Ovary (tissue), 7 donors: ENCODE measurements at regions not wholly inside any gene's neighbourhood (a gene's known extent, or its start where the extent isn't known, plus 50 kb on each side); places are given as distances from the start of the nearest gene placed in this dataset.

Source experiments
- DNase-seq, 5 donors: peaks; one replicate each; pipeline ENCODE4 v3.0.0-alpha.2; 2019 to 2020
- H3K27ac ChIP-seq, 2 donors: fragments of 200-600 bp; one replicate each; pipeline versions ENCODE4 v1.5.1 to v1.8.0; 2019 to 2022
- H3K27me3 ChIP-seq: fragments of 200-600 bp; one replicate; pipeline ENCODE4 v1.8.0; 2022
- H3K36me3 ChIP-seq: fragments of 200-600 bp; sonication (generic); one replicate; pipeline ENCODE4 v1.5.1; 2019
- H3K4me1 ChIP-seq: one replicate; pipeline ENCODE4 v1.8.1; 2013; ENCODE audit warnings: mild to moderate bottlenecking, moderate library complexity; ENCODE audit not compliant: insufficient read depth
- H3K4me3 ChIP-seq: fragments of 200-600 bp; sonication (generic); one replicate; pipeline ENCODE4 v1.5.1; 2017
- H3K9me3 ChIP-seq, 2 donors: fragments of 200-600 bp in 1 of 2; sonication (generic) in 1 of 2; one replicate each; pipeline versions ENCODE4 v1.5.1 to v1.8.1; 2013 to 2019; ENCODE audit warnings: mild to moderate bottlenecking in 1 of 2, moderate library complexity in 1 of 2
- EP300 ChIP-seq: sonication (generic); formaldehyde crosslinking; IDR thresholded peaks from one replicate; pipeline ENCODE4 v1.6.1; 2017; ENCODE audit warnings: antibody characterized with exemption
- POLR2A ChIP-seq: fragments of 450-650 bp; IDR thresholded peaks from one replicate; pipeline ENCODE4 v1.6.1; 2017; ENCODE audit warnings: antibody characterized with exemption, mild to moderate bottlenecking, moderate library complexity
- WGBS, 3 donors: extraction: QIAGEN DNeasy Blood & Tissue Kit in 1 of 3; methylation state at CpG; one replicate each; pipeline versions ENCODE4 v1.1.5 to v1.1.7; 2013 to 2017; 5-methylcytosine and 5-hydroxymethylcytosine counted together
- intact Hi-C, 4 donors: fragments of 100-400 bp; cut with DNase I; formaldehyde crosslinking; loops; one replicate each; pipeline versions ENCODE4 v1.11.0 to v1.15.1; 2022 to 2023
- TF ChIP-seq, protein P1 (sequence below), 3 donors: fragments of 450-650 bp in 2 of 3; fragments of 200-600 bp in 1 of 3; IDR thresholded peaks; one replicate each; pipeline versions ENCODE4 v1.5.1 to v1.8.0; 2016 to 2022; ENCODE audit warnings: antibody characterized with exemption in 3 of 3, mild to moderate bottlenecking in 1 of 3
- donor health status: DM: no; HTN: no; CAD: no; lungs with moderate emphysema.
- donor health status: DM: no; HTN: no; CAD: no.
- donor health status: Bipolar disorder and iron deficiency.
- donor health status: DM: no; HTN: no; CAD: no.
- donor health status: DM: yes; HTN: yes; CAD: no.

DNA sequence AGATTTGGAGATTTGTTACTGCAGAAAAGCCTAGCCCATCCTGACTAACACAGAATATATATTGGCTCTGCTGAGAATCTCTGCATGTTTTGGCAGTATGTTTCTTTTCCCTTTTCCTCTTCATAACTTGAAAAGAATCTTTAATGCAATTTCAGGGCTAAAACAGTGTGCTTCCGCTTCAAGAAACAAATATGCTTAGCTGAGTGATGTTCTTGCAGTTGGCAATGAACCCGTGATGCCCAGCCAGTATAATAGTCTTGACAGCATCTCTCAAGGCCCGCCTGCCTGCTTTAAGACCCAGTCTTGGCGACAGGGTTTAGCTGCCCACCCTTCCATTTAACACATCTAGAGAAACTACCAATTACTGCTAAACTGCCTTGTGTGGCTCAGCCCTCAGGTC, 184.5 kb downstream of the INO80D start:
- Histone ChIP-seq H3K9me3 (no peaks in the 10 kb centered on the region), H3K36me3 (no peaks in the 10 kb centered on the region), H3K27me3 (no peaks in the 10 kb centered on the region), H3K4me1 (peaks cover 1% of the 10 kb centered on the region), H3K4me3 (no peak overlapping the region), H3K27ac (no peak overlapping the region)
- 93 to 95% (median 95%) methylated on average over 4 of the region's 4 CpGs for WGBS, 3 donors
- TF ChIP-seq EP300 (no peak), POLR2A (no peak)
- TF ChIP-seq, protein P1, sequence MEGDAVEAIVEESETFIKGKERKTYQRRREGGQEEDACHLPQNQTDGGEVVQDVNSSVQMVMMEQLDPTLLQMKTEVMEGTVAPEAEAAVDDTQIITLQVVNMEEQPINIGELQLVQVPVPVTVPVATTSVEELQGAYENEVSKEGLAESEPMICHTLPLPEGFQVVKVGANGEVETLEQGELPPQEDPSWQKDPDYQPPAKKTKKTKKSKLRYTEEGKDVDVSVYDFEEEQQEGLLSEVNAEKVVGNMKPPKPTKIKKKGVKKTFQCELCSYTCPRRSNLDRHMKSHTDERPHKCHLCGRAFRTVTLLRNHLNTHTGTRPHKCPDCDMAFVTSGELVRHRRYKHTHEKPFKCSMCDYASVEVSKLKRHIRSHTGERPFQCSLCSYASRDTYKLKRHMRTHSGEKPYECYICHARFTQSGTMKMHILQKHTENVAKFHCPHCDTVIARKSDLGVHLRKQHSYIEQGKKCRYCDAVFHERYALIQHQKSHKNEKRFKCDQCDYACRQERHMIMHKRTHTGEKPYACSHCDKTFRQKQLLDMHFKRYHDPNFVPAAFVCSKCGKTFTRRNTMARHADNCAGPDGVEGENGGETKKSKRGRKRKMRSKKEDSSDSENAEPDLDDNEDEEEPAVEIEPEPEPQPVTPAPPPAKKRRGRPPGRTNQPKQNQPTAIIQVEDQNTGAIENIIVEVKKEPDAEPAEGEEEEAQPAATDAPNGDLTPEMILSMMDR (IDR thresholded peaks at IDR 0.05): no peak
- intact Hi-C loops: no loop called here
- no peak for DNase-seq

DNA sequence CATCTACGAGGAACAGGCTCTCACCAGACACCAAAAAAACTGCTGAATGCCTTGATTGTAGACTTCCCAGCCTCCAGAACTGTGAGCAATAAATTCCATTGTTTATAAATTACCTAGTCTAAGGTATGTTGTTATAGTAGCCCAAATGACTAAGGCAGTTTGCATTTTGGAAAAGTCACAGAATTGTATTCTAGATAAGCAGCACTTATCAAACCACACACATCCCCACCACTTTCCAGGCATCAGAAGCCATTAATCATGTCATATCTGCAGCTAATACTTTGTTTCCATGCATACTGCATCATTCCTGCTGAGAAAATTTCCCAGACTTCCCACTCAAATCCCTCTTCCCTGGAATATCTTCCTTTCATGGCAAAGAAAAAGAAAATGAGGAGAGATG, 187.2 kb downstream of the INO80D start:
- peaks cover 1% of the 10 kb centered on the region for H3K4me1 ChIP-seq
- no peaks in the 10 kb centered on the region for H3K9me3 ChIP-seq
- H3K36me3 ChIP-seq: no peaks in the 10 kb centered on the region
- H3K27me3 ChIP-seq: no peaks in the 10 kb centered on the region
- 94 to 100% (median 98%) methylated on average over 1 of the region's 1 CpG for WGBS, 3 donors
- no peak overlapping the region for H3K4me3 ChIP-seq
- no peak overlapping the region for H3K27ac ChIP-seq
- TF ChIP-seq EP300: no peak
- TF ChIP-seq, protein P1 (IDR thresholded peaks at IDR 0.05): no peak
- no peak for TF ChIP-seq POLR2A
- DNase-seq: no peak
- intact Hi-C loops: no loop called here

DNA sequence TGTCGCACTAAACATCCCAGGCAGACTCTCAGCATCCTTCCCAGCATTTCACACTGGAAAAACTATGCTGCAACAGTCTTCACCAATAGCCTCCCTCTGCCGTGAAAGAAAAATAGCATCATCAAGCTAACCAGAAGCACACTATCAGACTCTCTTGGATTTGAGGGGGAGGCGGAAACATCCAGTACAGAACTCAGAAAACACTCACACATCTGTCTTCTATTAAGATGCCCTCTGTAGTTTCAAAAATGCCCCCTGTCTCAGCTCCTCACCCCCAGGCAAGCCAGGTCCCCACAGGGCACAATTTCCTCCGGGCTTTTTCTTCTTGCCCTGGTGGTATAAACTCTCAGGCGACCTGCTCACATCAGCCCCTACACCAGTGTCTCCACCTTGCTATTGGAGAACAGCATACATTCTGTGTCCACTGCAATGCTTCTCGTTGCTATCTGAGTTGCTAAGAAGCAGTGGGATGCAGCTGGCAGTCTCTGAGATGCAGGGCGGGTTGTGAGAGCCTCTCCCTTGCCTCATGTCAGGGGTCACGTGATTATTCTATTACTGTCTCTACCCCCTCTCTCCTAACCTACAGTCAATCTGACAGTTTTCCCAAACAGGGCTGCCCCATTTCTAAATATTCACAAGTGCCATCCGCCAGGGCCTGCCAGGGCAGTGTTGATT, 189.9 kb downstream of the INO80D start:
- WGBS, 3 donors: 29 to 31% (median 30%) methylated on average over 9 of the region's 9 CpGs
- TF ChIP-seq EP300 (no peak), POLR2A (no peak)
- TF ChIP-seq, protein P1 (IDR thresholded peaks at IDR 0.05): no peak
- intact Hi-C loops: no loop called here
- Histone ChIP-seq H3K36me3 (no peaks in the 10 kb centered on the region), H3K4me1 (peaks cover 3% of the 10 kb centered on the region), H3K9me3 (no peaks in the 10 kb centered on the region), H3K4me3 (no peak overlapping the region), H3K27me3 (no peaks in the 10 kb centered on the region), H3K27ac (no peak overlapping the region)
- DNase-seq: no peak

DNA sequence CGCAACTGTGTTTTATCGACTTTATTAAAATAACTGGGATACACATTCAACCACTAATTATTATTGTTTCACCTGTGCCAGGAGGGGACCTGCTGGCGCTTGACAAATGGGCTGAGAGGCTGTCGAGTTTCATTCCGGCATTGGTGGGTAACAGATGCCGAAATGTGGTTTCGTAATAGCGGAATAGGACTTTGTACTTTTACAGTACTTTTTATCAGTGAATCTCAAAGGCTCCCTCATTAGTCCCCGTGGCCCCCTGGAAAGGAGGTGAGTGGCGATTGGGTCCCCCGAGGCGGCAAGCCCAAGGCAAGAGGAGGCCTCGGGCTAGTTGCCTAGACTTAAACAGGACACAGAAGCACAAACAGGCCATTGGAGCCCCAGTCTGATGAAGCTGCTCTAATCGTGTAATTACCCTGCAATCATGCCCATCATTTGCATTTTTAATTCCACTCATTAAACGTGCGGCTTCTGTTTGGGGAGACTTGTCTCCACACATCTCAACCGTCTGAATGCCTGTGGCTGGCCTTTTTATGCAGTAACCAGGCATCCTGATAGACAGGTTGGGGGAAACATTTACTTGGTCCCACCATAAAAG, 193.2 kb downstream of the INO80D start:
- WGBS, 3 donors: 91 to 95% (median 91%) methylated on average over 17 of the region's 17 CpGs
- Histone ChIP-seq H3K27me3 (no peaks in the 10 kb centered on the region), H3K36me3 (no peaks in the 10 kb centered on the region), H3K4me1 (peaks cover 3% of the 10 kb centered on the region), H3K4me3 (no peak overlapping the region), H3K27ac (no peak overlapping the region), H3K9me3 (no peaks in the 10 kb centered on the region)
- DNase-seq: no peak
- TF ChIP-seq, protein P1 (IDR thresholded peaks at IDR 0.05): no peak
- TF ChIP-seq POLR2A (no peak), EP300 (no peak)
- intact Hi-C loops: loop anchor here in 1 of 4 donors (5.0 kb wide), 1 partner anchor 120 kb away; no protein-coding TSS in a partner anchor
